PC-3 (cell line): ENCODE measurements at regions not wholly inside any gene's neighbourhood (a gene's known extent, or its start where the extent isn't known, plus 50 kb on each side); places are given as distances from the start of the nearest gene placed in this dataset.

Source experiments
- EZH2 ChIP-seq: fragments of 300-600 bp; sonication (generic); IDR thresholded peaks from one replicate; pipeline ENCODE4 v1.6.1; 2017; ENCODE audit warnings: antibody characterized with exemption, mild to moderate bottlenecking, low read length; ENCODE audit not compliant: unreplicated experiment
- EZH2phosphoT487 ChIP-seq: fragments of 300-600 bp; sonication (generic); IDR thresholded peaks from 2 replicates; pipeline ENCODE4 v1.6.1; 2018; ENCODE audit warnings: mild to moderate bottlenecking, antibody characterized with exemption, low read length, borderline replicate concordance
- TF ChIP-seq, protein P1 (sequence below): fragments of 300-600 bp; sonication (generic); conservative IDR thresholded peaks from 2 replicates; pipeline ENCODE4 v1.5.1; 2017; ENCODE audit warnings: antibody characterized with exemption, low read depth, mild to moderate bottlenecking, low read length

DNA sequence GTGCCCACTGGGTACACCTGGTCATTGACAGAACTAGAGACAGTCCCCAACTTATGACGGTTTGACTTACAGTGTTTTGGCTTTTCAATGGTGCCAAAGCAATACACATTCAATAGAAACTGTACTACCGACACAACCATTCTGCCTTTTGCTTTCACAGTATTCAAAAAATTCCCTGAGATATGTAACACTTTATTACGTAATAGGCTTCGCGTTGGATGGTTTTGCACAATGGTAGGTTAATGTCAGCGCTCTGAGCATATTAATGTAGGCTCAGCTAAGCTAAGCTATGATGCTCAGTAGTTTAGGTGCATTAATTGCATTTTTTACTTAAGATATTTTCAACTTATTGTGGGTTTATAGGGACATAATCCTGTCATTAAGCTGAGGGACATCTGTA, 105.1 kb upstream of the B3GAT1 start:
- TF ChIP-seq, protein P1, sequence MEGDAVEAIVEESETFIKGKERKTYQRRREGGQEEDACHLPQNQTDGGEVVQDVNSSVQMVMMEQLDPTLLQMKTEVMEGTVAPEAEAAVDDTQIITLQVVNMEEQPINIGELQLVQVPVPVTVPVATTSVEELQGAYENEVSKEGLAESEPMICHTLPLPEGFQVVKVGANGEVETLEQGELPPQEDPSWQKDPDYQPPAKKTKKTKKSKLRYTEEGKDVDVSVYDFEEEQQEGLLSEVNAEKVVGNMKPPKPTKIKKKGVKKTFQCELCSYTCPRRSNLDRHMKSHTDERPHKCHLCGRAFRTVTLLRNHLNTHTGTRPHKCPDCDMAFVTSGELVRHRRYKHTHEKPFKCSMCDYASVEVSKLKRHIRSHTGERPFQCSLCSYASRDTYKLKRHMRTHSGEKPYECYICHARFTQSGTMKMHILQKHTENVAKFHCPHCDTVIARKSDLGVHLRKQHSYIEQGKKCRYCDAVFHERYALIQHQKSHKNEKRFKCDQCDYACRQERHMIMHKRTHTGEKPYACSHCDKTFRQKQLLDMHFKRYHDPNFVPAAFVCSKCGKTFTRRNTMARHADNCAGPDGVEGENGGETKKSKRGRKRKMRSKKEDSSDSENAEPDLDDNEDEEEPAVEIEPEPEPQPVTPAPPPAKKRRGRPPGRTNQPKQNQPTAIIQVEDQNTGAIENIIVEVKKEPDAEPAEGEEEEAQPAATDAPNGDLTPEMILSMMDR: no peak
- TF ChIP-seq EZH2 (no peak), EZH2phosphoT487 (no peak)
